Epithelial cell of esophagus (primary cell): ENCODE measurements at regions not wholly inside any gene's neighbourhood (a gene's known extent, or its start where the extent isn't known, plus 50 kb on each side); places are given as distances from the start of the nearest gene placed in this dataset.

Experiments
- DNase-seq: peaks from one replicate; pipeline ENCODE4 v3.0.0; 2010; ENCODE audit warnings: low read depth
- H3K4me3 ChIP-seq: 2 replicates; pipeline ENCODE4 v1.5.1; 2011; ENCODE audit warnings: mild to moderate bottlenecking, low read length, control low read depth
- CTCF ChIP-seq: IDR thresholded peaks from 2 replicates; pipeline ENCODE4 v1.5.1; 2011; ENCODE audit warnings: low read depth, mild to moderate bottlenecking, low read length, control low read depth, inconsistent platforms; ENCODE audit not compliant: insufficient read depth; ENCODE audit errors: missing control alignments

DNA sequence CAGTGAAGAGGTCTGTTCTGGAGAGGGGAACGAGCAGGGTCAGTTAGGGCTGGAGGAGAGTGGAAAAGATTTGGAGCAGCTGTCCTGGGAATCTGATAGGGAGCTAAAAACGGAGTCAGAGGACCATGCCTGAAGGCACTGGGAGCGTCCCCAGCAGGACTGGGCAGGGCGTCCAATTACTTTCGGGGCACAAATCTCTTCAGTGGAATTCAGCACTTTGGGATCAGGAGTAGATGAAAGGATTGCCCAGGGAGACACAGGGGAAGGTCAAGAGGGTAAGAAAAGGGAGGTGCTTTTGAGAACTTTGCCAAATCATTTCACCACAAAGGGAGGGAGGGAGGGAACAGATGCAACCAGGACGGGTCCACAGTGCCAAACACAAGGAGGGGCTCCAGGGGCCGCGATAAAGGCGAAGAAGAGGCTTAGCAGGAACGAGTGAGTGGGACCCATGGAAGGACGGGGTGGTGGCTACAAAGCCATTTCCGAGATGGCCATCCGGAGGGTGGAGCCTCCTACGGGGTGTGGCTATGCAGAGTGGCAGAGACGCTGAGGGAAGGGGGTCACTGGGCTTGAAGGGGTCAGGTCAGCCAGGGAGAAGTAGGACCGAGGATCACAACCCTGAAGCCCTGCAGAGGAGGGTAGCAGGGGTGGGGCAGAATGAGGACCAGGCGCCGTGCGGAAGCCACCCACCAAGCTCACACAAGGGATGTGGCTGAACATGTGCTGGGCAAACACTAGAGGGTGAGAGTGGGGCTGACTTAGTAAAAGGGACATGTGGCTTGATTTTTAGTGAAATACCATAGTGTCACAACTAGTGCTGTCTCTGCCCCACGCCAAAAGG is 180.0 kb upstream of the RREB1 start:
- no peak for DNase-seq
- H3K4me3 ChIP-seq, result no peak overlapping the region
- no peak for TF ChIP-seq CTCF

DNA sequence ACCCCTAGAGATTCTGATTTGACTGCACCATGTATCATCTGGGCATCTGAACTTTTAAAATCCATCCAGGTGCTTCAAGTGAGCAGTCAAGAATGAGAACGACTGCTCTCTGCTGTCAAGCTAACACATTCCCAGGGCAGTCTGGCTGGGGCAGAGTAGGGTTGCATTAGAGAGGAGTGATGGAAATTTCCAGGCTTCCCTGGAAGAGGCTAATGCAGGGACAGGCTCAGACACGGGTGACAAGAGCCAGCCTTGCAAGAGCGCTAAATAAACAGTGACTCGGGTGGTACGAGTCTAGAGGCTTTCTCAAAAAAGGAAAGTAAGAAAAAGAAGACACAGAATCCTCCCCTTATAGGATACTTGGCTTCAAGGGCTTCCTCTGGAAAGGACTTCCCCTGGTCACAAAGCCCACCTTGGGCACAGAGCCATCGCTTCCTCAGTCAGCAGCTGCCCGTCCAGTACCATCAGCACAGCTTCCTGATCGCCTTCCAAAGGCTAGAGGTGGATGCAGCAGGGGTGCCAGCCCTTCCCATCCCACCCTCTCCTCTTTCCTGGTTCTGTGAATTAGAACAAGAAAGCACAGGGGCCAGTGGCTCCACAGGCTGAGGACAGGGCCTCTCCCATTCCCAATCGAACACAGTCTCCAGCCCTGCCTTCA is 177.4 kb upstream of the RREB1 start:
- H3K4me3 ChIP-seq, result no peak overlapping the region
- no peak for TF ChIP-seq CTCF
- no peak for DNase-seq

- no peak for DNase-seq
- no peak for TF ChIP-seq CTCF
- H3K4me3 ChIP-seq, result no peak overlapping the region
Measured at GRCh38 chr6:6931071-6932025, 176.4 kb upstream of the RREB1 start.

GRCh38 chr6:6932341-6932740 is 175.4 kb upstream of the RREB1 start:
- TF ChIP-seq CTCF, result no peak
- H3K4me3 ChIP-seq, result no peak overlapping the region
- no peak for DNase-seq

GRCh38 chr6:6932968-6933367 is 174.8 kb upstream of the RREB1 start:
- no peak for DNase-seq
- no peak for TF ChIP-seq CTCF
- no peak overlapping the region for H3K4me3 ChIP-seq

GRCh38 chr6:6940031-6941025 is 167.4 kb upstream of the RREB1 start:
- TF ChIP-seq CTCF, result no peak
- no peak overlapping the region for H3K4me3 ChIP-seq
- no peak for DNase-seq
